GM23338 (cell line): ENCODE measurements at regions not wholly inside any gene's neighbourhood (a gene's known extent, or its start where the extent isn't known, plus 50 kb on each side); places are given as distances from the start of the nearest gene placed in this dataset.

ENCODE experiments used
- ATAC-seq: fragments of 200-7000 bp; cut with Tn5 transposase; 3 replicates; pipeline ENCODE4 v1.9.1; 2020
- DNase-seq: peaks from one replicate; pipeline ENCODE4 v3.0.0-alpha.2; 2015; ENCODE audit warnings: low spot score
- H2AFZ ChIP-seq: fragments of 200-600 bp; sonication (generic); 2 replicates; pipeline ENCODE4 v1.8.0; 2016; ENCODE audit warnings: antibody characterized with exemption, mild to moderate bottlenecking, moderate library complexity
- H3F3A ChIP-seq: fragments of 200-600 bp; sonication (generic); replicated peaks from 2 replicates; pipeline ENCODE4 v1.8.0; 2017; ENCODE audit warnings: antibody characterized with exemption, mixed run types, low read depth
- H3K27ac ChIP-seq: fragments of 200-600 bp; sonication (generic); 2 replicates; pipeline ENCODE4 v1.6.1; 2016; ENCODE audit warnings: low read depth
- H3K27me3 ChIP-seq: fragments of 200-600 bp; sonication (generic); 2 replicates; pipeline ENCODE4 v1.8.0; 2016; ENCODE audit warnings: mild to moderate bottlenecking, mixed run types, moderate library complexity; ENCODE audit not compliant: insufficient read depth
- H3K36me3 ChIP-seq: fragments of 200-600 bp; sonication (generic); 2 replicates; pipeline ENCODE4 v1.8.0; 2016; ENCODE audit warnings: mild to moderate bottlenecking; ENCODE audit not compliant: insufficient read depth
- H3K4me1 ChIP-seq: fragments of 200-600 bp; sonication (generic); 2 replicates; pipeline ENCODE4 v1.8.0; 2016; ENCODE audit warnings: mild to moderate bottlenecking, moderate library complexity; ENCODE audit not compliant: insufficient read depth
- H3K4me2 ChIP-seq: fragments of 200-600 bp; sonication (generic); 2 replicates; pipeline ENCODE4 v1.7.1; 2017; ENCODE audit warnings: mixed run types
- H3K4me3 ChIP-seq: fragments of 200-600 bp; sonication (generic); 2 replicates; pipeline ENCODE4 v1.6.1; 2016; ENCODE audit warnings: mixed run types
- H3K79me2 ChIP-seq: fragments of 200-600 bp; sonication (generic); replicated peaks from 2 replicates; pipeline ENCODE4 v1.8.0; 2017; ENCODE audit warnings: mild to moderate bottlenecking; ENCODE audit not compliant: insufficient read depth
- H3K9me2 ChIP-seq: fragments of 200-600 bp; sonication (generic); 2 replicates; pipeline ENCODE4 v1.8.0; 2017; ENCODE audit not compliant: insufficient read depth
- H4K20me1 ChIP-seq: fragments of 200-600 bp; sonication (generic); replicated peaks from 2 replicates; pipeline ENCODE4 v1.8.0; 2017; ENCODE audit warnings: mild to moderate bottlenecking; ENCODE audit not compliant: insufficient read depth
- H3K27ac Mint-ChIP-seq: 2 replicates; pipeline ENCODE4 v1.8.0; 2020; ENCODE audit warnings: inconsistent platforms, mild to moderate bottlenecking, moderate library complexity, mixed read lengths
- H3K27me3 Mint-ChIP-seq: 3 replicates; pipeline ENCODE4 v1.8.0; 2022; ENCODE audit warnings: low read depth, mild to moderate bottlenecking, moderate library complexity, mixed read lengths, inconsistent platforms; ENCODE audit not compliant: insufficient read depth, poor library complexity
- H3K36me3 Mint-ChIP-seq: 3 replicates; pipeline ENCODE4 v1.8.0; 2021; ENCODE audit warnings: low read depth, mild to moderate bottlenecking, inconsistent platforms, moderate library complexity, mixed read lengths
- H3K4me1 Mint-ChIP-seq: 3 replicates; pipeline ENCODE4 v1.8.0; 2020; ENCODE audit warnings: mild to moderate bottlenecking, inconsistent platforms, mixed read lengths
- H3K4me3 Mint-ChIP-seq: 3 replicates; pipeline ENCODE4 v1.8.0; 2021; ENCODE audit warnings: moderate library complexity, mild to moderate bottlenecking, inconsistent platforms, mixed read lengths
- H3K9me3 Mint-ChIP-seq: 3 replicates; pipeline ENCODE4 v1.8.0; 2020; ENCODE audit warnings: moderate library complexity, mild to moderate bottlenecking, inconsistent platforms, mixed read lengths
- CREB1 ChIP-seq: fragments of 250-450 bp; sonication (Bioruptor Pico); IDR thresholded peaks from 2 replicates; pipeline ENCODE4 v1.5.0; 2020; ENCODE audit warnings: low read depth, mild to moderate bottlenecking, moderate library complexity
- EZH2 ChIP-seq: fragments of 200-600 bp; sonication (generic); IDR thresholded peaks from one replicate; pipeline ENCODE4 v1.8.0; 2017; ENCODE audit warnings: antibody characterized with exemption, mild to moderate bottlenecking, low read depth; ENCODE audit not compliant: unreplicated experiment
- EZH2phosphoT487 ChIP-seq: fragments of 200-600 bp; sonication (generic); IDR thresholded peaks from one replicate; pipeline ENCODE4 v1.8.1; 2018; ENCODE audit warnings: antibody characterized with exemption; ENCODE audit not compliant: unreplicated experiment
- JUNB ChIP-seq: IDR thresholded peaks from one replicate; pipeline ENCODE4 v1.6.1; 2016; ENCODE audit warnings: antibody characterized with exemption; ENCODE audit not compliant: unreplicated experiment
- NANOG ChIP-seq: IDR thresholded peaks from 2 replicates; pipeline ENCODE4 v1.6.1; 2016; ENCODE audit warnings: antibody characterized with exemption, borderline replicate concordance
- POLR2AphosphoS5 ChIP-seq: IDR thresholded peaks from 2 replicates; pipeline ENCODE4 v1.6.1; 2016; ENCODE audit warnings: antibody characterized with exemption, low read depth
- STAT1 ChIP-seq: IDR thresholded peaks from one replicate; pipeline ENCODE4 v1.6.1; 2016; ENCODE audit warnings: antibody characterized with exemption; ENCODE audit not compliant: unreplicated experiment
- ZNF114 ChIP-seq: fragments of 250-450 bp; sonication (Bioruptor Pico); IDR thresholded peaks from 2 replicates; pipeline ENCODE4 v1.5.0; 2020; ENCODE audit warnings: mild to moderate bottlenecking, moderate library complexity
- ZNF331 ChIP-seq: fragments of 250-450 bp; sonication (Bioruptor Pico); IDR thresholded peaks from 2 replicates; pipeline ENCODE4 v1.5.0; 2020; ENCODE audit warnings: low read depth, mild to moderate bottlenecking, moderate library complexity
- TF ChIP-seq, protein P1 (sequence below), 2 experiments: fragments of 200-600 bp in 1 of 2; sonication (generic) in 1 of 2; conservative IDR thresholded peaks; 2 replicates each; pipeline versions ENCODE4 v1.5.1 to v1.6.1; 2016 to 2017; ENCODE audit warnings: antibody characterized with exemption in 2 of 2, low read depth in 2 of 2, mild to moderate bottlenecking in 2 of 2, moderate library complexity in 1 of 2
- TF ChIP-seq, protein P2 (sequence below): IDR thresholded peaks from one replicate; pipeline ENCODE4 v1.6.1; 2018; ENCODE audit warnings: antibody characterized with exemption; ENCODE audit not compliant: unreplicated experiment
- TF ChIP-seq, protein P3 (sequence below): IDR thresholded peaks from 2 replicates; pipeline ENCODE4 v1.6.1; 2016; ENCODE audit warnings: antibody characterized with exemption
- TF ChIP-seq, protein P4 (sequence below): fragments of 250-450 bp; sonication (Bioruptor Pico); IDR thresholded peaks from 2 replicates; pipeline ENCODE4 v1.5.0; 2020; ENCODE audit warnings: mild to moderate bottlenecking, moderate library complexity

DNA sequence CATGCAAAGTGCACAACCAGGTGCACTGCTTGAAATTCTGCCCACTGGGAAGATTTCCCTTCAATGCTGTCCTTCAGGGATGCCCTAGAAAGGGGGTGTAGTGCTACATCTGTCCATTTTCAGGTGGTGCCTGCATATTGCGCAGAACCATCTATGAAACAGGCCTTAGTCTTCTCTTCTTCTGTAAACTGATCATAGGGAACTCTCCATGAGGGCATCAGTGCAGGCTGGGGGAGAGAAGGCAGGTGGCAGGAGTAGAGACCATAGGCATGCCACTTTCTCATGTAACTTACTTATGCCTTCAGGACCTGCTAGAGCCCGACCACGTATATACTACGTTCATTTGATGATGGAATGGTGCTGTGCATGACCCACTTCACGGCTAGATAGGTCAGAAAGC, 912.1 kb downstream of the SLC4A3 start:
- Mint-ChIP-seq H3K27me3 (peaks cover 8% of the 10 kb centered on the region), H3K9me3 (peaks cover 21% of the 10 kb centered on the region), H3K4me1 (no peaks in the 10 kb centered on the region), H3K4me3 (no peak overlapping the region), H3K27ac (no peak overlapping the region), H3K36me3 (peaks cover 15% of the 10 kb centered on the region; the same call in 2 of the 3 replicates)
- no peak for ATAC-seq
- TF ChIP-seq NANOG (no peak), ZNF331 (CRISPR knock-in tag) (no peak), POLR2AphosphoS5 (no peak), CREB1 (no peak), JUNB (no peak), STAT1 (no peak), EZH2phosphoT487 (no peak), EZH2 (no peak), ZNF114 (CRISPR knock-in tag) (no peak)
- TF ChIP-seq, protein P1, sequence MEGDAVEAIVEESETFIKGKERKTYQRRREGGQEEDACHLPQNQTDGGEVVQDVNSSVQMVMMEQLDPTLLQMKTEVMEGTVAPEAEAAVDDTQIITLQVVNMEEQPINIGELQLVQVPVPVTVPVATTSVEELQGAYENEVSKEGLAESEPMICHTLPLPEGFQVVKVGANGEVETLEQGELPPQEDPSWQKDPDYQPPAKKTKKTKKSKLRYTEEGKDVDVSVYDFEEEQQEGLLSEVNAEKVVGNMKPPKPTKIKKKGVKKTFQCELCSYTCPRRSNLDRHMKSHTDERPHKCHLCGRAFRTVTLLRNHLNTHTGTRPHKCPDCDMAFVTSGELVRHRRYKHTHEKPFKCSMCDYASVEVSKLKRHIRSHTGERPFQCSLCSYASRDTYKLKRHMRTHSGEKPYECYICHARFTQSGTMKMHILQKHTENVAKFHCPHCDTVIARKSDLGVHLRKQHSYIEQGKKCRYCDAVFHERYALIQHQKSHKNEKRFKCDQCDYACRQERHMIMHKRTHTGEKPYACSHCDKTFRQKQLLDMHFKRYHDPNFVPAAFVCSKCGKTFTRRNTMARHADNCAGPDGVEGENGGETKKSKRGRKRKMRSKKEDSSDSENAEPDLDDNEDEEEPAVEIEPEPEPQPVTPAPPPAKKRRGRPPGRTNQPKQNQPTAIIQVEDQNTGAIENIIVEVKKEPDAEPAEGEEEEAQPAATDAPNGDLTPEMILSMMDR (conservative IDR thresholded peaks at IDR 0.05; ENCODE audit: low read depth in 2 of 2): no peak
- TF ChIP-seq, protein P2, sequence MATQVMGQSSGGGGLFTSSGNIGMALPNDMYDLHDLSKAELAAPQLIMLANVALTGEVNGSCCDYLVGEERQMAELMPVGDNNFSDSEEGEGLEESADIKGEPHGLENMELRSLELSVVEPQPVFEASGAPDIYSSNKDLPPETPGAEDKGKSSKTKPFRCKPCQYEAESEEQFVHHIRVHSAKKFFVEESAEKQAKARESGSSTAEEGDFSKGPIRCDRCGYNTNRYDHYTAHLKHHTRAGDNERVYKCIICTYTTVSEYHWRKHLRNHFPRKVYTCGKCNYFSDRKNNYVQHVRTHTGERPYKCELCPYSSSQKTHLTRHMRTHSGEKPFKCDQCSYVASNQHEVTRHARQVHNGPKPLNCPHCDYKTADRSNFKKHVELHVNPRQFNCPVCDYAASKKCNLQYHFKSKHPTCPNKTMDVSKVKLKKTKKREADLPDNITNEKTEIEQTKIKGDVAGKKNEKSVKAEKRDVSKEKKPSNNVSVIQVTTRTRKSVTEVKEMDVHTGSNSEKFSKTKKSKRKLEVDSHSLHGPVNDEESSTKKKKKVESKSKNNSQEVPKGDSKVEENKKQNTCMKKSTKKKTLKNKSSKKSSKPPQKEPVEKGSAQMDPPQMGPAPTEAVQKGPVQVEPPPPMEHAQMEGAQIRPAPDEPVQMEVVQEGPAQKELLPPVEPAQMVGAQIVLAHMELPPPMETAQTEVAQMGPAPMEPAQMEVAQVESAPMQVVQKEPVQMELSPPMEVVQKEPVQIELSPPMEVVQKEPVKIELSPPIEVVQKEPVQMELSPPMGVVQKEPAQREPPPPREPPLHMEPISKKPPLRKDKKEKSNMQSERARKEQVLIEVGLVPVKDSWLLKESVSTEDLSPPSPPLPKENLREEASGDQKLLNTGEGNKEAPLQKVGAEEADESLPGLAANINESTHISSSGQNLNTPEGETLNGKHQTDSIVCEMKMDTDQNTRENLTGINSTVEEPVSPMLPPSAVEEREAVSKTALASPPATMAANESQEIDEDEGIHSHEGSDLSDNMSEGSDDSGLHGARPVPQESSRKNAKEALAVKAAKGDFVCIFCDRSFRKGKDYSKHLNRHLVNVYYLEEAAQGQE: no peak
- TF ChIP-seq, protein P3, sequence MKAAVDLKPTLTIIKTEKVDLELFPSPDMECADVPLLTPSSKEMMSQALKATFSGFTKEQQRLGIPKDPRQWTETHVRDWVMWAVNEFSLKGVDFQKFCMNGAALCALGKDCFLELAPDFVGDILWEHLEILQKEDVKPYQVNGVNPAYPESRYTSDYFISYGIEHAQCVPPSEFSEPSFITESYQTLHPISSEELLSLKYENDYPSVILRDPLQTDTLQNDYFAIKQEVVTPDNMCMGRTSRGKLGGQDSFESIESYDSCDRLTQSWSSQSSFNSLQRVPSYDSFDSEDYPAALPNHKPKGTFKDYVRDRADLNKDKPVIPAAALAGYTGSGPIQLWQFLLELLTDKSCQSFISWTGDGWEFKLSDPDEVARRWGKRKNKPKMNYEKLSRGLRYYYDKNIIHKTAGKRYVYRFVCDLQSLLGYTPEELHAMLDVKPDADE: no peak
- TF ChIP-seq, protein P4, sequence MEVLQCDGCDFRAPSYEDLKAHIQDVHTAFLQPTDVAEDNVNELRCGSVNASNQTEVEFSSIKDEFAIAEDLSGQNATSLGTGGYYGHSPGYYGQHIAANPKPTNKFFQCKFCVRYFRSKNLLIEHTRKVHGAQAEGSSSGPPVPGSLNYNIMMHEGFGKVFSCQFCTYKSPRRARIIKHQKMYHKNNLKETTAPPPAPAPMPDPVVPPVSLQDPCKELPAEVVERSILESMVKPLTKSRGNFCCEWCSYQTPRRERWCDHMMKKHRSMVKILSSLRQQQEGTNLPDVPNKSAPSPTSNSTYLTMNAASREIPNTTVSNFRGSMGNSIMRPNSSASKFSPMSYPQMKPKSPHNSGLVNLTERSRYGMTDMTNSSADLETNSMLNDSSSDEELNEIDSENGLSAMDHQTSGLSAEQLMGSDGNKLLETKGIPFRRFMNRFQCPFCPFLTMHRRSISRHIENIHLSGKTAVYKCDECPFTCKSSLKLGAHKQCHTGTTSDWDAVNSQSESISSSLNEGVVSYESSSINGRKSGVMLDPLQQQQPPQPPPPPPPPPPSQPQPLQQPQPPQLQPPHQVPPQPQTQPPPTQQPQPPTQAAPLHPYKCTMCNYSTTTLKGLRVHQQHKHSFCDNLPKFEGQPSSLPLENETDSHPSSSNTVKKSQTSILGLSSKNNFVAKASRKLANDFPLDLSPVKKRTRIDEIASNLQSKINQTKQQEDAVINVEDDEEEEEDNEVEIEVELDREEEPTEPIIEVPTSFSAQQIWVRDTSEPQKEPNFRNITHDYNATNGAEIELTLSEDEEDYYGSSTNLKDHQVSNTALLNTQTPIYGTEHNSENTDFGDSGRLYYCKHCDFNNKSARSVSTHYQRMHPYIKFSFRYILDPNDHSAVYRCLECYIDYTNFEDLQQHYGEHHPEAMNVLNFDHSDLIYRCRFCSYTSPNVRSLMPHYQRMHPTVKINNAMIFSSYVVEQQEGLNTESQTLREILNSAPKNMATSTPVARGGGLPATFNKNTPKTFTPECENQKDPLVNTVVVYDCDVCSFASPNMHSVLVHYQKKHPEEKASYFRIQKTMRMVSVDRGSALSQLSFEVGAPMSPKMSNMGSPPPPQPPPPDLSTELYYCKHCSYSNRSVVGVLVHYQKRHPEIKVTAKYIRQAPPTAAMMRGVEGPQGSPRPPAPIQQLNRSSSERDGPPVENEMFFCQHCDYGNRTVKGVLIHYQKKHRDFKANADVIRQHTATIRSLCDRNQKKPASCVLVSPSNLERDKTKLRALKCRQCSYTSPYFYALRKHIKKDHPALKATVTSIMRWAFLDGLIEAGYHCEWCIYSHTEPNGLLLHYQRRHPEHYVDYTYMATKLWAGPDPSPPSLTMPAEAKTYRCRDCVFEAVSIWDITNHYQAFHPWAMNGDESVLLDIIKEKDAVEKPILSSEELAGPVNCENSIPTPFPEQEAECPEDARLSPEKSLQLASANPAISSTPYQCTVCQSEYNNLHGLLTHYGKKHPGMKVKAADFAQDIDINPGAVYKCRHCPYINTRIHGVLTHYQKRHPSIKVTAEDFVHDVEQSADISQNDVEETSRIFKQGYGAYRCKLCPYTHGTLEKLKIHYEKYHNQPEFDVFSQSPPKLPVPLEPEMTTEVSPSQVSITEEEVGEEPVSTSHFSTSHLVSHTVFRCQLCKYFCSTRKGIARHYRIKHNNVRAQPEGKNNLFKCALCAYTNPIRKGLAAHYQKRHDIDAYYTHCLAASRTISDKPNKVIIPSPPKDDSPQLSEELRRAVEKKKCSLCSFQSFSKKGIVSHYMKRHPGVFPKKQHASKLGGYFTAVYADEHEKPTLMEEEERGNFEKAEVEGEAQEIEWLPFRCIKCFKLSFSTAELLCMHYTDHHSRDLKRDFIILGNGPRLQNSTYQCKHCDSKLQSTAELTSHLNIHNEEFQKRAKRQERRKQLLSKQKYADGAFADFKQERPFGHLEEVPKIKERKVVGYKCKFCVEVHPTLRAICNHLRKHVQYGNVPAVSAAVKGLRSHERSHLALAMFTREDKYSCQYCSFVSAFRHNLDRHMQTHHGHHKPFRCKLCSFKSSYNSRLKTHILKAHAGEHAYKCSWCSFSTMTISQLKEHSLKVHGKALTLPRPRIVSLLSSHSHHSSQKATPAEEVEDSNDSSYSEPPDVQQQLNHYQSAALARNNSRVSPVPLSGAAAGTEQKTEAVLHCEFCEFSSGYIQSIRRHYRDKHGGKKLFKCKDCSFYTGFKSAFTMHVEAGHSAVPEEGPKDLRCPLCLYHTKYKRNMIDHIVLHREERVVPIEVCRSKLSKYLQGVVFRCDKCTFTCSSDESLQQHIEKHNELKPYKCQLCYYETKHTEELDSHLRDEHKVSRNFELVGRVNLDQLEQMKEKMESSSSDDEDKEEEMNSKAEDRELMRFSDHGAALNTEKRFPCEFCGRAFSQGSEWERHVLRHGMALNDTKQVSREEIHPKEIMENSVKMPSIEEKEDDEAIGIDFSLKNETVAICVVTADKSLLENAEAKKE (CRISPR knock-in tag): no peak
- H3K4me2 ChIP-seq: no peak overlapping the region
- no peaks in the 10 kb centered on the region for H4K20me1 ChIP-seq
- no peaks in the 10 kb centered on the region for H3F3A ChIP-seq
- DNase-seq: no peak
- H3K36me3 ChIP-seq: no peaks in the 10 kb centered on the region
- no peak overlapping the region for H3K4me3 ChIP-seq
- H3K9me2 ChIP-seq: peaks cover 10% of the 10 kb centered on the region
- H2AFZ ChIP-seq: no peak overlapping the region
- H3K27me3 ChIP-seq: no peaks in the 10 kb centered on the region
- no peaks in the 10 kb centered on the region for H3K4me1 ChIP-seq
- H3K27ac ChIP-seq: no peak overlapping the region
- no peaks in the 10 kb centered on the region for H3K79me2 ChIP-seq
